Ascending aorta (tissue), 2 donors: ENCODE measurements at regions not wholly inside any gene's neighbourhood (a gene's known extent, or its start where the extent isn't known, plus 50 kb on each side); places are given as distances from the start of the nearest gene placed in this dataset.

Experiments used
- DNase-seq, 2 donors: peaks; one replicate each; pipeline ENCODE4 v3.0.0-alpha.2; 2019; ENCODE audit warnings: low spot score in 2 of 2
- H3K27ac ChIP-seq, 2 donors: fragments of 200-600 bp; sonication (generic); one replicate each; pipeline ENCODE4 v1.5.1; 2016 to 2017; ENCODE audit warnings: mild to moderate bottlenecking in 1 of 2
- H3K27me3 ChIP-seq: fragments of 200-600 bp; sonication (generic); one replicate; pipeline ENCODE4 v1.5.1; 2017
- H3K36me3 ChIP-seq, 2 donors: fragments of 200-600 bp; sonication (generic); one replicate each; pipeline ENCODE4 v1.5.1; 2016
- H3K4me1 ChIP-seq, 2 donors: fragments of 200-600 bp; sonication (generic); one replicate each; pipeline ENCODE4 v1.5.1; 2016 to 2017; ENCODE audit warnings: mild to moderate bottlenecking in 1 of 2
- H3K4me3 ChIP-seq, 2 donors: fragments of 200-600 bp; sonication (generic); one replicate each; pipeline ENCODE4 v1.5.1; 2016 to 2017; ENCODE audit warnings: mild to moderate bottlenecking in 1 of 2
- H3K9me3 ChIP-seq, 2 donors: fragments of 200-600 bp; sonication (generic); one replicate each; pipeline ENCODE4 v1.5.1; 2016
- CTCF ChIP-seq, 3 experiments: fragments of 200-600 bp in 2 of 3; fragments of 450-650 bp in 1 of 3; sonication (generic) in 2 of 3; IDR thresholded peaks; one replicate each; pipeline ENCODE4 v1.5.1; 2016 to 2019; ENCODE audit warnings: antibody characterized with exemption in 3 of 3, mild to moderate bottlenecking in 1 of 3, moderate library complexity in 1 of 3
- intact Hi-C: fragments of 100-400 bp; cut with DNase I; formaldehyde crosslinking; loops from one replicate; pipeline ENCODE4 v1.15.1; 2023

DNA sequence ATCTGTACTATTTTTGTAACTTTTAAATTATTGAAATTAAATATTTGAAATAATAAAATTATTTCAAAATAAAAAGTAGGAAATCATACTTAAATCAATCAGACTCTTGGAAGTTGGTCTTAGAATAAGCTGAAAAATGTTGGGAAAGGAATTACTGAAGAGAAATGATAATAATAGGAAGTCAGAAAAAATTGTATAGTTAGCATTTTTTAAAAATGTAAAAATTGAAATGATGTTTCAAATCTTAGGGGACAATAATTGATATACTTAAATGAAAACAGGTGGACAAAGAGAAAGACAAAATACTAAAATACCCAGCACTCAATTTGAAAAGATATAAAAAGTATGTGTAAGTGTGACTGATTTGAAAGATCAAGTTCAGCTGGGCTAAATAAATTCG, 186.1 kb downstream of the BMP2 start:
- intact Hi-C loops, result no loop called here
- H3K36me3 ChIP-seq, result no peaks in the 10 kb centered on the region
- no peak overlapping the region for H3K27ac ChIP-seq
- peaks cover 0 to 7% of the 10 kb centered on the region in 2 donors for H3K9me3 ChIP-seq
- TF ChIP-seq CTCF (IDR thresholded peaks at IDR 0.05), result no peak
- H3K4me1 ChIP-seq, result no peaks in the 10 kb centered on the region
- no peaks in the 10 kb centered on the region for H3K27me3 ChIP-seq
- H3K4me3 ChIP-seq, result no peak overlapping the region
- no peak for DNase-seq

GRCh38 chr20:6954219-6954618, 186.7 kb downstream of the BMP2 start:
- DNase-seq, result no peak
- no peaks in the 10 kb centered on the region for H3K4me1 ChIP-seq
- H3K27me3 ChIP-seq, result no peaks in the 10 kb centered on the region
- TF ChIP-seq CTCF (IDR thresholded peaks at IDR 0.05), result no peak
- no peaks in the 10 kb centered on the region for H3K36me3 ChIP-seq
- no peak overlapping the region for H3K27ac ChIP-seq
- peaks cover 0 to 7% of the 10 kb centered on the region in 2 donors for H3K9me3 ChIP-seq
- intact Hi-C loops, result no loop called here
- no peak overlapping the region for H3K4me3 ChIP-seq

DNA sequence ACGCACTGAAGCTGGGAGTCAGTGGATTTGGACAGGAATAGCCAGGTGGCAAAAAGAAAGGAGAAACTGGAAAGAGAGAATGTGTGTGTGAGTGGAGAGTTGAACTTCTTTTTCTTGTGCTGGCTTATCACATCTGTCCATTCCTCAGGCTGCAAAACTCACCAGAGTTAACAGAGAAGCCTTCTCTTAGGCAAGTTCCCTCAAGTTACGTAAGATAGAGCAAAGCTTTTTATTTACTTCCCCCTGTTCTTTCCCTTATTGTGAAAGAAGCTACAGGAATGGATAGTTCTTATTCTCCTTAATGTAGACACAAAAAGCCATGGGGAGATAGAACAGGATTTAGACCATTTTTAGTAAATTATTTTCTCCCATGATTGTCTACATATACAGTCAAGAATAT, 188.6 kb downstream of the BMP2 start:
- H3K4me1 ChIP-seq, result no peaks in the 10 kb centered on the region
- no peaks in the 10 kb centered on the region for H3K36me3 ChIP-seq
- no peak for DNase-seq
- H3K27ac ChIP-seq, result no peak overlapping the region
- H3K4me3 ChIP-seq, result no peak overlapping the region
- no peak for TF ChIP-seq CTCF (IDR thresholded peaks at IDR 0.05)
- H3K27me3 ChIP-seq, result no peaks in the 10 kb centered on the region
- intact Hi-C loops, result no loop called here
- H3K9me3 ChIP-seq, result peaks cover 0 to 7% of the 10 kb centered on the region in 2 donors

DNA sequence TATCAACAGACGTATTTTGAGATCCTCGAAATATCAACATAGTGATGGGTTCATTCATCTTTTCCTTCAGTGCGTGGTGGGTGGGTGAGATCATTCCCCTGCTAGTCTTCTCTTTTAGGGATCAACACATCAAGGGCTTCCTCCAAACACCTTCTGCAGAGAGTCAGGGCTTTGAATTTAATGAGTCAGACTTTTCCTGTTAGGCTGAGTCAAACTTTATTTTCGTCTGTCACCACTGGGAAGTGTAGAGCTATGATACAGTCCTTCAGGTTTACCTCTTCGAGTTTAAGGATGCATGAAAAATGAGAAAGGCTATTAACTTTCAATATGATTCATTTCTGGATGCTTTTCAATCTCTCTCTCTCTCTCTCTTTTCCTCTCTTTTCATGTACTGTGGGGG, 189.1 kb downstream of the BMP2 start:
- Histone ChIP-seq H3K27ac (no peak overlapping the region), H3K9me3 (peaks cover 0 to 7% of the 10 kb centered on the region in 2 donors), H3K4me3 (no peak overlapping the region), H3K27me3 (no peaks in the 10 kb centered on the region), H3K4me1 (no peaks in the 10 kb centered on the region), H3K36me3 (no peaks in the 10 kb centered on the region)
- TF ChIP-seq CTCF (IDR thresholded peaks at IDR 0.05), result no peak
- DNase-seq, result no peak
- intact Hi-C loops, result no loop called here

- no peak for TF ChIP-seq CTCF (IDR thresholded peaks at IDR 0.05)
- DNase-seq, result no peak
- no peaks in the 10 kb centered on the region for H3K36me3 ChIP-seq
- H3K27me3 ChIP-seq, result no peaks in the 10 kb centered on the region
- no peak overlapping the region for H3K4me3 ChIP-seq
- no peaks in the 10 kb centered on the region for H3K4me1 ChIP-seq
- no peaks in the 10 kb centered on the region for H3K9me3 ChIP-seq
- intact Hi-C loops, result no loop called here
- no peak overlapping the region for H3K27ac ChIP-seq
Measured at GRCh38 chr20:6959900-6960312, 192.4 kb downstream of the BMP2 start.

DNA sequence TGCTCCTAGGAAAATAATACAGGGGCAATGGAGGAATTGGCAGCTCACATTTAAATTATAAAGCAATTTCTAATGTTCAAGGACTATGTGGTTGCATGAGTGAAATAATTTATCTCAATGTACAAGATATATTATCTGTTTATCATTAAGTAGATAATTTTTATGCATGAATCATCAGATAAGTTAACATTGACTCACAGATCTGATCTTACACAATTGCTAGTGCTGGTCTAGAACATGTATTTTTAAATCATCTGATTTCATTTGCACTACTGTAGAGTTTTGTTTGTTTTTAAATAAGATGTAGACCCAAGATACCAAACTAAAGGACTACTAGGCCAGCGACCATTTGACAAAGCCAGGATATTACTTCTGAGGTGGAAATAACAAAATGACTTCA, 199.2 kb downstream of the BMP2 start:
- no peaks in the 10 kb centered on the region for H3K9me3 ChIP-seq
- H3K4me1 ChIP-seq, result no peaks in the 10 kb centered on the region
- intact Hi-C loops, result no loop called here
- no peak overlapping the region for H3K4me3 ChIP-seq
- H3K27me3 ChIP-seq, result no peaks in the 10 kb centered on the region
- no peak for DNase-seq
- no peak overlapping the region for H3K27ac ChIP-seq
- no peaks in the 10 kb centered on the region for H3K36me3 ChIP-seq
- no peak for TF ChIP-seq CTCF (IDR thresholded peaks at IDR 0.05)
